ENCODE measurements at regions not wholly inside any gene's neighbourhood (a gene's known extent, or its start where the extent isn't known, plus 50 kb on each side); places are given as distances from the start of the nearest gene placed in this dataset.

DNA sequence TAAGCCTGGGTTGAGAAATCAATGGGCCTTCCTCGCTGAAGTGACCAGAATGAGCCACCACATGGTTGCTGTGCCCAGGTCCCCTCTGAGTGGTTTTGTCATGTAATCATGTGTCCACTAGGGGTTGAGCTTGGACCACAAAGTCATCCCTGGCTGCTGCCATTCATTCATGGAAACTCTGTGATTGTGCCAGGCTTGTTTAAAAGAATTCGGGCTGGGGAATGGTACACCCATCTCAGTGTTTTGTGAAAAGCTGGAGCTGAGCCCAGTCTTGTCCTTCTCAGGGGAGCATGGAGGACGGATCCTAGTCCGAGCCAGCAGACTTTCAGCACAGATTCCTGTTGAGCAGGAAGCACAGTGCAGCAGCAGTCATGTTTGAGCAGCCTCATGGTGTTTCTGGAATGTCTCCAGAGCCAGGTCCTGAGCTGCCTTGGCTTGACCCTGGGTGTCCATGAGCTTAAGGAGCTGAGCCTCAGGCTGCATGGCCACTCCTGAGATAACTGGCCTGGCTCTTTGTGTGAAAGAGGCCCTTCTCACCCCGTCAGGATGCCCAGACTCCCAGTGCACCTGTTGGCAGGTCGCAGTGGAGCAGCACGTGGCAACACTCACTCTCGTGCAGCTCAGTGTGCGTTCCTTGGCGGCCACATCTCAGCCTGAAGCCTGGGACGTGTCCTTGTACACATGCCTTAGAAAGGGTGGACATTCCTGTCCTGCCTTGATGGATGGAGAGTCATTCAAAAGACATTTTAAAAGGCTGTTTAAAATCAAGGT, 260.3 kb upstream of the TPM1 start:
- ATAC-seq: peak; percentile 90 to 93 (median 92)
- H3K9me3 ChIP-seq: no peaks in the 10 kb centered on the region
- H3K36me3 ChIP-seq: peaks cover 0 to 17% (median 5%) of the 10 kb centered on the region in 9 donors
- H3K27ac ChIP-seq: peak overlapping the region; percentile 27 to 88 (median 71)
- TF ChIP-seq, protein P1, sequence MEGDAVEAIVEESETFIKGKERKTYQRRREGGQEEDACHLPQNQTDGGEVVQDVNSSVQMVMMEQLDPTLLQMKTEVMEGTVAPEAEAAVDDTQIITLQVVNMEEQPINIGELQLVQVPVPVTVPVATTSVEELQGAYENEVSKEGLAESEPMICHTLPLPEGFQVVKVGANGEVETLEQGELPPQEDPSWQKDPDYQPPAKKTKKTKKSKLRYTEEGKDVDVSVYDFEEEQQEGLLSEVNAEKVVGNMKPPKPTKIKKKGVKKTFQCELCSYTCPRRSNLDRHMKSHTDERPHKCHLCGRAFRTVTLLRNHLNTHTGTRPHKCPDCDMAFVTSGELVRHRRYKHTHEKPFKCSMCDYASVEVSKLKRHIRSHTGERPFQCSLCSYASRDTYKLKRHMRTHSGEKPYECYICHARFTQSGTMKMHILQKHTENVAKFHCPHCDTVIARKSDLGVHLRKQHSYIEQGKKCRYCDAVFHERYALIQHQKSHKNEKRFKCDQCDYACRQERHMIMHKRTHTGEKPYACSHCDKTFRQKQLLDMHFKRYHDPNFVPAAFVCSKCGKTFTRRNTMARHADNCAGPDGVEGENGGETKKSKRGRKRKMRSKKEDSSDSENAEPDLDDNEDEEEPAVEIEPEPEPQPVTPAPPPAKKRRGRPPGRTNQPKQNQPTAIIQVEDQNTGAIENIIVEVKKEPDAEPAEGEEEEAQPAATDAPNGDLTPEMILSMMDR (IDR thresholded peaks at IDR 0.05): peak; percentile 51 to 83 (median 73)
- TF ChIP-seq POLR2A (IDR thresholded peaks at IDR 0.05): no peak
- intact Hi-C loops (cut with DNase I): loop anchor here (1.0 to 10.0 kb wide), 18 partner anchors 33 to 623 kb away; partner anchors contain the start of gene TPM1 (in 3 of the 10)
- DNase-seq: peak; percentile 71 to 92 (median 89)
- H3K4me3 ChIP-seq: no peak overlapping the region
- no peaks in the 10 kb centered on the region for H3K27me3 ChIP-seq
- 13 to 19% (median 18%) methylated on average over 10 to 11 of the region's 11 CpGs for WGBS, 4 donors
- peaks cover 3 to 57% (median 40%) of the 10 kb centered on the region in 12 donors for H3K4me1 ChIP-seq

DNA sequence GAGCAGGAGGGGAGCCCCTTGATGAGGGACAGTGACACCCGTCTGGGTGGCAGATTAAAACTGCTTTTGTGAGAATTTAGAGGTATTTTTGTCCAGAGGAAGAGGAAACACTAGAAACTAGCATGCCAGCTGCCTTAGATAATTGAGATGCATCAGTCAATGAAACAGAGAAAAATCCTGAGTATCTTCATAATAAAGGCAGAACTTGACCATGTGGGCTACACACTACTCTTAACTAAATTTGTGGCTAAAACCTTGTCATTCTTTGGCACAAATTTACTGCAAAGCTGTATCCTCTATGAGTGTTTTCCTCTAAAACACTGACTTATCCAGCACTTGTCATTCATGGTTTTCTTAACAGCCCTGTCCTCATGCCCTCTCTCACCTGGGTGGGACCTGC, 259.7 kb upstream of the TPM1 start:
- intact Hi-C loops (cut with DNase I): loop anchor here (1.0 to 10.0 kb wide), 18 partner anchors 32 to 622 kb away; partner anchors contain the start of gene TPM1 (in 3 of the 10)
- no peak for ATAC-seq
- no peak overlapping the region for H3K4me3 ChIP-seq
- no peaks in the 10 kb centered on the region for H3K27me3 ChIP-seq
- H3K4me1 ChIP-seq: peaks cover 3 to 57% (median 40%) of the 10 kb centered on the region in 12 donors
- DNase-seq: no peak
- WGBS, 4 donors: 50 to 67% (median 63%) methylated on average over 1 of the region's 1 CpG
- no peak for TF ChIP-seq POLR2A (IDR thresholded peaks at IDR 0.05)
- TF ChIP-seq, protein P1 (IDR thresholded peaks at IDR 0.05): no peak
- no peaks in the 10 kb centered on the region for H3K9me3 ChIP-seq
- peaks cover 0 to 13% (median 3%) of the 10 kb centered on the region in 9 donors for H3K36me3 ChIP-seq
- peak overlapping the region; percentile 27 to 88 (median 71) for H3K27ac ChIP-seq

DNA sequence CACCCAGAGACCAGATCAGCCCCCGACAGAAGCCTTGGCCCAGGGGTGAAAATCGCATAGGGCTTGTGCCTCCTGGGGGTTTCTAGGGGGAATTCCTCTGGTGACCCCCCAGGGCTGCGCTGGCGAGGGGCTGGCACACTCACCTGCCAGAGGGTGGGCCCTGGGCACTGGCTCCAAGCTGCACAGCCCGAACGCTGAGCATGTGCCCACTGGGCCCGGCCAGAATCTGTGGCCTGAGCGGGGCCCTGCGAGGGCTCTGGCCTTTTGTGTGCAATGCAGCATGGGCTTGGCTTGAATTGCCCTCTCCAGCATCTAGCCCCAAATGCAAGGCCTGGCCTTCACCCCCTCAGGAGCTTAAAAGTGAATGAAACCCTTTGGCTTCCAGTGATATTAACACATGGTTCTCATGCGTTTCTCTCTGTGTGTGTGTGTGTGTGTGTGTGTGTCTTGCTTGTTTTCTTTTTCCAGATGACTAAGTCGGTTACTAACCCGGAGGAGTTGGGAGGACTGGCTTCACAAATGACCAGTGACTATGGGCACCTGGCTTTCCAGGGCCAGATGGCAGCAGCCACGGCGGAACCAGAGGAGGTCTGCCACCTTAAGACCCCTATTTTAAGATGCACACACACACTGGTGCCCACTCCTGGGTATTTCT, 259.1 kb upstream of the TPM1 start:
- intact Hi-C loops (cut with DNase I): loop anchor here (2.0 to 10.0 kb wide), 17 partner anchors 31 to 621 kb away; partner anchors contain the start of gene TPM1 (in 3 of the 10)
- Histone ChIP-seq H3K27ac (peak overlapping the region in 7 of 12 donors; percentile 66 to 88 (median 72)), H3K4me3 (no peak overlapping the region), H3K4me1 (peaks cover 3 to 56% (median 36%) of the 10 kb centered on the region in 12 donors), H3K36me3 (peaks cover 0 to 13% (median 5%) of the 10 kb centered on the region in 9 donors), H3K9me3 (no peaks in the 10 kb centered on the region), H3K27me3 (no peaks in the 10 kb centered on the region)
- no peak for TF ChIP-seq POLR2A (IDR thresholded peaks at IDR 0.05)
- TF ChIP-seq, protein P1 (IDR thresholded peaks at IDR 0.05): no peak
- no peak for DNase-seq
- no peak for ATAC-seq
- 86 to 93% (median 92%) methylated on average over 13 to 14 of the region's 14 CpGs for WGBS, 4 donors

Data from heart left ventricle (tissue), 16 donors.